ENCODE measurements at regions not wholly inside any gene's neighbourhood (a gene's known extent, or its start where the extent isn't known, plus 50 kb on each side); places are given as distances from the start of the nearest gene placed in this dataset.
"Not testable (repeated sequence)": the region's sequence is repeated elsewhere in the genome, so short reads cannot be mapped to it uniquely, and the experiment has no call there.

DNA sequence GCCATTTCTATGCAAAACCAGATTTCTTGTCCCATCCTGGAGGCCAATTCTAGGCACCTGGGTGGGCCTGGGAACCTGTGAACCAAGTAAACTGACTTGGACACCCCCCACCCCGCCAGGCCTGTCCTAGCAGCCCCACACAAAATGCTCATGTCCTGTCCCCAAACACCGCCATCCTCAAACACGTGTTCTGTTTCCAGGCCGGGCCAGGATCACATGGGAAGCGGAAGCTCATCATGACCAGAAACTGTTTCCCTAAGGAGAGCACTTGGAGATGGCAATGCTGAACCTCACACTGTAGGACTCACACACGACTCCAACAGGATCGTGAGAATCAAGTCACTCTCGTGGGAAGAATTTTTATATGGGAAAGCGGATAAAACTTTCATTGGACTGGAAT, 78.7 kb upstream of the DRD5 start:
- DNase-seq (ENCODE audit: low read depth): not testable (repeated sequence)

DNA sequence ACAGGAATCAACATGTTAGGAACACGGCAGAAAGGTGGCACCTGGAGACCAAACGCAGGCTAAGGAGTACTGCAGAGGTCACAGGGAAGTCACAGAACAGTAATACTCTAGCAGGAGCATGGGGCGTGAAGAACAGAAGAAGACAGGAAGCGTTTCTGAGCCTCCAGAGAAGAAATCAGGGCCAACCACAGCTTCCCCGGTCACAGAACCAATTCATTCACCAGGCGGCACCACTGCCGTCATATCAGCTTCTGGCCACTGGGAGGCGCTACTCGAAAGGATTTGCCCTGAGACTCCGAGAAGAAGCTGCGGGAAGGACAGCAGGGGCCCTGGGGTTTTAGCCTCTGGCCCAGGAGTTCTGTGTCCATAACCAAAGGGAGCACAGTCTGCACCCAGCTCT, 78.0 kb upstream of the DRD5 start:
- DNase-seq (ENCODE audit: low read depth): peak; percentile 38

DNA sequence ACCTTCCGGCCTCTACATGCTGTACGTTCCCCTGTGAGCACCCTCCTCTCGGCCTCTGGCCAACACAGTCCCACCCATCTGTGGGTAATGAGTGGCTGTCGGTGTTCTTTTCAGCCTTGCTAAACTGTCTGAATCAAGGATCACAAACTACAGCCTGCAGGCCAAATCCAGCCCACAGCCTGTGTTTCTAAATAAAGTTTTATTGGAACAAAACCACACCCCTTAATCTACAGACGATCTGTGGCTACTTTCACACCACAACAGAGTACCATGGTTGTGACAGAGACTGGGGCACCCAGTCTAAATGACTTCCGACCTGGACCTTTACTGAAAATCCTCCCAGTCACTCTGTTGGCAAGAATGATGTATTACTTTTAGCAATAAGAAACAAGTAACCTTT, 77.3 kb upstream of the DRD5 start:
- not testable (repeated sequence) for DNase-seq (ENCODE audit: low read depth)

DNA sequence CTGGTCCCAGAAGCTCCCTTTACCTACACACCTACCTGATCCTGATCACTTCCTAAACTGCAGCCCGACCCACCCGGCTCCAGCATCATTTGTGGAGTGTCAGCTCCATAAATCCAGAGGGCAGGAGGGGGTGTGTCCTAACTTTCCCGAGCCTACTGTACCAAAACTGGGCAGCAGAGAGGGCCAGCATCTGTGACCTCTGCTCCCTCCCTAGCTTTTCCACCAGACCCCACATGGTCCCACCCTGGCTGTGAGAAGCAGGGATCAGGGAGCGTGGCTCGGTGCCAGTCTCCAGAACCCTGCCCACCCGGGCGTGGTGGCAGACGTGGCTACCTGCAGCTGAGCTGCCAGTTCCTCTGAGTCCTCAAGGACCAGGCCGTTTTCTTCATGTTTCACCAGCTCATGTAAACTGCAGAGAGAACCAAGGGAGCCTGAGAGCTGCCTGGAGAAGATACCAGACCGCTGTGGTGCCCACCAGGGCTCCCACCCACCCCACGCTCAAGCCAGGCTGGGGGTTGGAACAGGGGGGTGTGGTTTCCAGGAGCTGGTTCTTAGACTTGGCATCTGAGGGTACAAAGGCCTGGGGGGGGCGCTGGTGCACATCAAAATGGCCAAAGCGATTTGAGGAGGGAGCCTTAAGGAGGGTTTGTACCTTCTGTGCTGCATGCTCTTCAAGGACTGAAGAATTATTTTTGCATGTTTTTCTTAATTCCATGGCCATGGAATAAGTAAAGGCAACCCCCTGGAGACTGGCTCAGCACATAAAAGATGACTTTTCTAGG, 76.7 kb upstream of the DRD5 start:
- no peak for DNase-seq (ENCODE audit: low read depth)

DNA sequence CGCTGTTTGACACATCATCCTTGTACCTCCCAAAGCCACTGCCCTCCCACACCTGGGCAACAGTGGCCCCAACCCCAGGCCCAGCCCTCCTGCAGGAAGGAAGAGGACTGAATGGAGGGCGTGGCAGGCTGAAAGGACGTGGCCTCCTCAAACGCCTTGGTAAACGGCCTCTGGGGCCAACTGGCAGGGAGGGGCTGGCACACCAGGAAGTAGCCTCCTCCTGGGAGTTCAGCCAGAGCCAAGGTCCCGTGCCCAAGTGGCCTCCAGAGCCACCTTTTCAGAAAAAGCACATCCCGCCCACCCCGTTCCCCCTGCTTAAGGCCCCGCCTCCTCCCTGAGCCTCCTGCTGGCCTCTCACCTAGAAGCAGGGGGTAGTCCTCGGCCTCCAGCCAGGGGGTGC, 74.2 kb upstream of the DRD5 start:
- not testable (repeated sequence) for DNase-seq (ENCODE audit: low read depth)

DNA sequence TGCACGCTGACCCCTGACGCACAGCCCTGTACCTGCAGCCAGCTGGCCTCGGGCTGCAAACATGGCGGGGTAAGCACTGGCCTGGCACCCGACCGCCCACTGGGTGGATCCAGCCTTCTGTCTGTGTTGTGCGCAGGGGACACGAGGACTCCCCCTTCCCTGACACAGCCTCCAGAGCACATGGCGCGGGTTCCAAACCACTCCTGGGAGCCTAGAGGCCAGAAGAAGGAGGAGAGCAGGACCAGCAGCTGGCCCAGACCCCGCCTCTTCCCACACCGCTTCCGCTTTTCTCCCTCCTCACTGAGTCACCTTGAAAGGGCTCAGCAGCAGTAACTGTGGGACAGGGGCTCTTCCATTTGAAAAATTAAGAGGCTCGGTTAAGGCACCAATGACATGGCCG, 73.5 kb upstream of the DRD5 start:
- DNase-seq (ENCODE audit: low read depth): not testable (repeated sequence)

DNA sequence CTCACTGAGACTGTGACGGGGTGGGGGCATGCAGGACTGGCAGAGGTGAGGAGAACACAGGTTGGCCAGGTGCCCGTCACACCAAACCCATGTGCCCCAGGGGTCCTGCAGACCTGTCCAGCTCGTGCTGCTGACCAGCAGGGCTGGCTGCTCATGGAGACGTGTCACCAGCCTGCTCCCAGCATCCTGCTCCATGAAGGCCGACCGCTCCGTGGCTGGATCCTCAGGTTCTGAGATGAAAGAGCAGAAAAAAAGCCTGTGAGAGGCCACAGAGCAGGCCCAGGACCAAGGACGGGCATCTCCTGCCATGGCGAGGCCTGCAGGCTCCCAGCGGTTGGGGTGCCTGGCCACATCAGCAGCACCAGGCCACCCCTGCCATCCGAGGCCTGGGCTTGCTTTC, 71.7 kb upstream of the DRD5 start:
- DNase-seq (ENCODE audit: low read depth): no peak

DNA sequence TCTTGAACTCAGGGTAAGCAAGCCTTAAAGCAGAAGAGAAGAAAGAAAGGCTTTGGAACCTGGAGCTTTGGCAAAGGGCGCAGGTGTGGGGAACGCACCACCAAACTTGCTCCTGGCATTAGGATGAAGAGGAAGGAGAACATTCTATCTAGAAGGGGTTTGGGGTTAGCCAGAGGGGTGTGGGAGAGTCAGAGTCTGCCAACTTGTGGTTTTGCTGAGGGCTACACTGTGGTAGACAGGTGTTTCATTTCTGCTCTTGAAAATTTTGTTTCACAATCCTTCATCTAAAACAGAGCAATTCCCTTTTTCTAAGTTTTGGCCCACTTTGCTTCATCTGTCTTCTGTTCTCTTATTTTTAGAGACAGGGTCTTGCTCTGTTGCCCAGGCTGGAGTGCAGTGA, 66.2 kb upstream of the DRD5 start:
- not testable (repeated sequence) for DNase-seq (ENCODE audit: low read depth)

DNA sequence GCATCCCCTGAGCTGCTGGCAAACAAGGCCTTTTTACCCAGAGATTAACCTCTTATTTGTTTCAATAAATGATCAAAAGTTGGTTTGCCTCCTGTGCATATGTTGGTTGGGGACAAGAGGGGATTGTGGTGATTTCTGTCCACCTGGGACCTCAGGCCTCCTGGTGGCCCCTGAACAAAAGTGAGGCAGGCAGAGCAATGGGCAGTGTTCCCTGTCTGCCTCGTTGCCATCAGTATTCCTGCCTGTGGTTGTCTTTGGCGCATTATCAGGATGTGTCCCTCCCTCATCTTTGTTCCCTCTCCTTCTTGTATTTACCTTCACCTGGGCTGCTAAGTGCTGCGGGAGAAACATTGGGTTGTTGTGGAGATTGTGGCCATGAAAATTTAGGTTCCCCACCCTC, 65.3 kb upstream of the DRD5 start:
- no peak for DNase-seq (ENCODE audit: low read depth)

DNA sequence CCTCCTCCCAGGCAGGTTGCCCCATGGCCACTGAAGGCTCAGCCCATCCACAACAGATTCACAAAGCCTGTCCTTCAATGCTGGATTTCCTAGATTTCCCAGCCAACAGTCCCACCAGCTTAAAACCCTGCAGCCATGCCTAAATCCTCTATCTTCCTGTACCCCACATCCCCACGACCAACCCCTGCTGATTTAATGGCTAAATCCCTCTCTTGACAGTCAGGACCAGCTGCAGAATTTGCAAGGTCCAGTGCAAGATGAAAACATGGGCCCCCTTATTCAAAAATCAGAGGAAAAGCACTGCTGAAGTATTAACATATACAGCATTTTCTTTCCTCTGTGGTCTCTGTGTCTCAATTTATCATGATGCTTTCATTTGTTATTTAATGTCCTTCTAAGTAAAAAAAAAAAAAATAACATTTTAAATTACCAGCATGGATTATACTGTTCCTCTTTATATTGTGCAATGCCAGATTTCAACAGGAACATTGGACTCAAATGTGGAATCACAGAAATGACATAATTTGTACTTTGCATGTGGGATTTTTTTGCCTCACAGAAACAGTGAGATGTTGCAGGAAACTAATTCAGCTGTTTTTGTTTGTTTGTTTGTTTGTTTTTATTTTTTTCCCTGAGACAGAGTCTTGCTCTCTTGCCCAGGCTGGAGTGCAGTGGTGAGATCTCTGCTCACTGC, 63.0 kb upstream of the DRD5 start:
- not testable (repeated sequence) for DNase-seq (ENCODE audit: low read depth)

DNA sequence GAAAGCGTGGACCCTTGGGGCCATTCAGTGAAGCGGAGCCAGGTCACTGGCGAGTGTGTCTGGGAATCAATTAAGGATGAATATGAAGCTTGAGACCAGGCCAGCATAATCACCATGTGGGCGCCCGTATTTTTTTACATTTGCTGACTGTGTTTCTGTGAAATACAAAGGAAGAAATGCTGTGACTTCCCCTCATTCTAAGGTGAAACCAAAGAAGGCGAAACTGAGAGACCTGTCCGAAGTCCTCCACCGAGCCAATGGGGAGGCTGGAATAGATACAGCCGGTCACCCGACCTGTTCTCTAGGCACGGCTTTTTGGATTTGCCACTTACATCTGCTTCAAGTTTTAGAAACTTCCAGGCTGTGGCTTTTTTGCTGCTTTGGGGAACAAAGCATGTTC, 59.3 kb upstream of the DRD5 start:
- DNase-seq (ENCODE audit: low read depth): not testable (repeated sequence)

Measured in CMK (cell line).